H1 (cell line): ENCODE measurements at regions not wholly inside any gene's neighbourhood (a gene's known extent, or its start where the extent isn't known, plus 50 kb on each side); places are given as distances from the start of the nearest gene placed in this dataset.

ENCODE experiments used
- CTCF ChIP-seq, 3 experiments: IDR thresholded peaks; 1 replicate in 2 of 3; 2 replicates in 1 of 3; pipeline versions ENCODE4 v1.5.1 to v1.6.1; 2011; ENCODE audit warnings: low read length in 3 of 3, mild to moderate bottlenecking in 3 of 3, inconsistent platforms in 2 of 3, low read depth in 1 of 3, moderate library complexity in 1 of 3; ENCODE audit not compliant: insufficient read depth in 1 of 3; ENCODE audit errors: control extremely low read depth in 1 of 3
- E2F6 ChIP-seq: IDR thresholded peaks from 2 replicates; pipeline ENCODE4 v1.6.1; 2012; ENCODE audit warnings: inconsistent platforms
- EZH2 ChIP-seq: fragments of 200-600 bp; sonication (generic); IDR thresholded peaks from 2 replicates; pipeline ENCODE4 v1.7.1; 2012; ENCODE audit warnings: low read depth, mild to moderate bottlenecking, moderate library complexity, low read length, inconsistent platforms; ENCODE audit not compliant: severe bottlenecking
- GABPA ChIP-seq: IDR thresholded peaks from 2 replicates; pipeline ENCODE4 v1.6.1; 2011; ENCODE audit warnings: mild to moderate bottlenecking, low read length, moderate library complexity, borderline replicate concordance; ENCODE audit not compliant: insufficient read depth
- RNF2 ChIP-seq: fragments of 200-900, 300-1000 bp; sonication (generic); IDR thresholded peaks from 2 replicates; pipeline ENCODE4 v1.7.1; 2016; ENCODE audit warnings: borderline replicate concordance, low read depth, mild to moderate bottlenecking, antibody characterized with exemption, low read length; ENCODE audit not compliant: poor library complexity, severe bottlenecking; ENCODE audit errors: missing control alignments
- SIN3A ChIP-seq, 2 experiments: IDR thresholded peaks in 1 of 2; conservative IDR thresholded peaks in 1 of 2; 2 replicates each; pipeline ENCODE4 v1.6.1; 2011 to 2012; ENCODE audit warnings: low read length in 2 of 2, improper control_type of control experiment in 1 of 2, low read depth in 1 of 2, mild to moderate bottlenecking in 1 of 2

- TF ChIP-seq CTCF (IDR thresholded peaks at IDR 0.05; ENCODE audit: control extremely low read depth in 1 of 3, insufficient read depth in 1 of 3, low read depth in 1 of 3, low read length in 3 of 3), result no peak
- no peak for TF ChIP-seq EZH2
- TF ChIP-seq E2F6, result no peak
- TF ChIP-seq SIN3A (conservative IDR thresholded peaks at IDR 0.05 in 1 of 2, IDR thresholded peaks at IDR 0.05 in 1 of 2; ENCODE audit: low read depth in 1 of 2, low read length in 2 of 2), result no peak
- TF ChIP-seq GABPA, result no peak
- TF ChIP-seq RNF2, result no peak
Measured at GRCh38 chr6:113219783-113220182, 637.4 kb upstream of the MARCKS start.
